ENCODE measurements at regions not wholly inside any gene's neighbourhood (a gene's known extent, or its start where the extent isn't known, plus 50 kb on each side); places are given as distances from the start of the nearest gene placed in this dataset.
A peak's percentile ranks its signal among the peaks of the same experiment; 100 is the strongest.

- TF ChIP-seq POLR2A (IDR thresholded peaks at IDR 0.05) (no peak), CTCF (IDR thresholded peaks at IDR 0.05) (peak in 5 of 7 experiments; percentile 12 to 35 (median 28))
Observed at GRCh38 chr11:116513894-116514293, 258.9 kb downstream of the BUD13 start.
